Astrocyte of the spinal cord (primary cell): ENCODE measurements at regions not wholly inside any gene's neighbourhood (a gene's known extent, or its start where the extent isn't known, plus 50 kb on each side); places are given as distances from the start of the nearest gene placed in this dataset.

Experiments used
- DNase-seq: peaks from one replicate; pipeline ENCODE4 v3.0.0; 2011; ENCODE audit warnings: low read depth, low spot score
- H3K4me3 ChIP-seq: 2 replicates; pipeline ENCODE4 v1.5.1; 2011; ENCODE audit warnings: low read depth, mild to moderate bottlenecking, low read length, moderate library complexity
- CTCF ChIP-seq: IDR thresholded peaks from 2 replicates; pipeline ENCODE4 v1.5.1; 2012; ENCODE audit warnings: low read depth, mild to moderate bottlenecking, low read length, inconsistent platforms
- in situ Hi-C: cut with HindIII; loops from 2 replicates; pipeline ENCODE4 v1.10.0; 2017; ENCODE audit warnings: low sequenced_read_pairs

- no peak overlapping the region for H3K4me3 ChIP-seq
- no peak for DNase-seq
- no peak for TF ChIP-seq CTCF
- in situ Hi-C loops = no loop called here
Observed at GRCh38 chr2:175401956-175402469, 220.5 kb upstream of the ATP5MC3 start.

- no peak for TF ChIP-seq CTCF
- no peak for DNase-seq
- in situ Hi-C loops = no loop called here
- no peak overlapping the region for H3K4me3 ChIP-seq
Observed at GRCh38 chr2:175400975-175401374, 219.5 kb upstream of the ATP5MC3 start.

- no peak for DNase-seq
- no peak overlapping the region for H3K4me3 ChIP-seq
- in situ Hi-C loops = no loop called here
- TF ChIP-seq CTCF = no peak
Observed at GRCh38 chr2:175399326-175399725, 217.8 kb upstream of the ATP5MC3 start.

GRCh38 chr2:175398848-175399247 is 217.3 kb upstream of the ATP5MC3 start:
- in situ Hi-C loops = no loop called here
- no peak for DNase-seq
- no peak for TF ChIP-seq CTCF
- no peak overlapping the region for H3K4me3 ChIP-seq

- in situ Hi-C loops = no loop called here
- DNase-seq = no peak
- no peak for TF ChIP-seq CTCF
Observed at GRCh38 chr2:175396696-175397095, 215.2 kb upstream of the ATP5MC3 start.

GRCh38 chr2:175393851-175394250 is 212.3 kb upstream of the ATP5MC3 start:
- no peak overlapping the region for H3K4me3 ChIP-seq
- no peak for TF ChIP-seq CTCF
- no peak for DNase-seq
- in situ Hi-C loops = no loop called here

More at GRCh38 chr2:175396696-175397095, 215.2 kb upstream of the ATP5MC3 start:
- H3K4me3 ChIP-seq = no peak overlapping the region

GRCh38 chr2:175383286-175383685 is 201.8 kb upstream of the ATP5MC3 start:
- no peak for TF ChIP-seq CTCF
- in situ Hi-C loops = no loop called here
- H3K4me3 ChIP-seq = no peak overlapping the region
- DNase-seq = no peak
